ENCODE measurements at regions not wholly inside any gene's neighbourhood (a gene's known extent, or its start where the extent isn't known, plus 50 kb on each side); places are given as distances from the start of the nearest gene placed in this dataset.

DNA sequence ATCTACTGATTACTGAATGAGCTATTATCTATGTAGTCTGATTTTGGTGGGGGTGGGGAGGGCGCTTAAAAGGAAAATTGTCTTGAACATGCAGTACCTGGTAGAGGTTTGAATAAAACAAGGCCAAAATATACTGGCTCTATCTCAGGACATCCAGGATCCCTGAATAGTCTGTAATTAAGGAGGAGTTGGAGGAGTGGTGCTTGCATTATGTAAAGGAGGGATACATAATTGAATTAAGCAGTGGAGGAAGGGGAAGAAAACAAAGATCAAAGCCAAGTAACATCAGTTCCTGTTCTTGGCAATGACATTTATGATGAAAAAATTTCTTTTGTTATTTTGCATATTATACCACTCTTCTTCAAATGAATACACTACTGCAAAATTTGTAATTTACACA lies 539.4 kb upstream of the ZEB2 start:
- no peak for DNase-seq (ENCODE audit: extremely low read depth, low read depth, low spot score)

DNA sequence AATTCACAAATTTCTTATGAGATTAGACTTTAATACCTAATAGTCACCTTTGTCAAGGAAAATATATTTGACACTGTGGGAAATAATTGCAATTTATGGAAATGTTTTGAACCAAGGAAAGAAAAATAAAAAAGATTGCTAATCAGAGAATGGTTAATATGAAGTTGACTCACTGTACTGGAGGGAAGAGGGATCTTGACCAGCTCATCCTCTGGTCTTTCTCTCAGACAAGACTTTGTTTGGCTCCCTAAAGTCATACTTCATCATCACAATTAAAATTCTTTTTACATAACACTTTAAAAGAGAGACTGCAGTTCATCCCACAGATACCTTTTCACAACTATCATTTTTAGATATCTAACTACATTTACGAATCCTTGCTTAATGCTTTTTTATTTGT lies 538.5 kb upstream of the ZEB2 start:
- DNase-seq (ENCODE audit: extremely low read depth, low read depth, low spot score), result no peak

DNA sequence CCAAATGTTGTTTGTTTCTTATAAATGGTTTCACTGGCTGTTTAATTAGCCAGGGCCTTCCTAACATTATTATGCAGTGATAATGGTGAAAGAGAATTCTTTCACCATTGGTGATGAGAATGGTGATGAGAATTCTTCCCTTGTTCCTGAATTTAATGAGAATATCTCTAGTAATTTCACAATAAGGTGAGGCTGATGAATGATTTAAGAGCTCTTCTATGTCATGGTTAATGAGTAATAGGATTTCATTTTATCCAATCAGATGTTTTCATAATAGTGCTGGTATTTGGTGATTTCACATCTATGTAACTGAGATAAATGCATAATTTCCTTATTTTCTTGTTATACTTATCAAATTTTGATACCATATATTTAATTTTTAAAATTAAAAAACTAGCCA lies 535.7 kb upstream of the ZEB2 start:
- DNase-seq (ENCODE audit: extremely low read depth, low read depth, low spot score), result no peak

DNA sequence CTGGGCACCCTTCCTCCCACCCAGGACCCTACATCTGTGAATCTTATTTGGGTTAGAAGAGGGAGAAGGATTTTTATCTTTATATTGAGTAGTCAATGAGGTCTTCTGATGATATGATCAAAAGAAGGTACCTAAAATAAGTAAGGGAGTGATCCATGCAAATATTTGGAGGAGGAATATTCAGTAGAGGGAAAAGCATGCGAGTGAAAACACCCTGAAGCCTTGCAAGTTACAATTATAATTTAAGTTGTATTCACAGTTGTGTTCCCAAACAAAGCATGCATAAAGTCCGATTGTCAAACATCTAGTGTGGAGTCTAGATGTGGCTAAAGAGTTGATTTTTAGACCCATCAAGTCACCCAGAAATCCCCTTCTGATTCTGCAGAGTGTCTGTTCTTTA lies 530.2 kb upstream of the ZEB2 start:
- no peak for DNase-seq (ENCODE audit: extremely low read depth, low read depth, low spot score)

GRCh38 chr2:145049475-145049874 lies 529.6 kb upstream of the ZEB2 start:
- no peak for DNase-seq (ENCODE audit: extremely low read depth, low read depth, low spot score)

- no peak for DNase-seq (ENCODE audit: extremely low read depth, low read depth, low spot score)
These were observed 527.6 kb upstream of the ZEB2 start for GRCh38 chr2:145047554-145047953.

DNA sequence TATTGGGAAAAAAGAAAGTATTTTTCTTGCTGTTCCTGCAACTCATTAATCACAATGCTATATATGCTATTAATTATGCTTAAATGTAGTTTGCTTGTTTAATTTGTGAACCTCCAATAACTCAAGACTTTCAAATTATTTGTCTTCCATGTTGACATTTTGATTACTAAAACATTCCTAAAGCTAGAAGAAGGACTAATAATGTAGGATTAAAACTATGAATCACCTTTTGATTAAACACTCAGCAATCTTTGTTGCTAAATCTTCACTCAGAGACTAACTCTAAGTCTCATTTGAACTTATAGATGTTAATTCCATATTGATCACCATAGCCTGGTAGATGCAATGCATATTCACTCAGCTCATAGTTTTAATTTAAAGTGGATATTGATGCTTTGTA lies 524.6 kb upstream of the ZEB2 start:
- DNase-seq (ENCODE audit: extremely low read depth, low read depth, low spot score), result no peak

- DNase-seq (ENCODE audit: extremely low read depth, low read depth, low spot score), result no peak
These were observed 523.5 kb upstream of the ZEB2 start for GRCh38 chr2:145043399-145043834.

DNA sequence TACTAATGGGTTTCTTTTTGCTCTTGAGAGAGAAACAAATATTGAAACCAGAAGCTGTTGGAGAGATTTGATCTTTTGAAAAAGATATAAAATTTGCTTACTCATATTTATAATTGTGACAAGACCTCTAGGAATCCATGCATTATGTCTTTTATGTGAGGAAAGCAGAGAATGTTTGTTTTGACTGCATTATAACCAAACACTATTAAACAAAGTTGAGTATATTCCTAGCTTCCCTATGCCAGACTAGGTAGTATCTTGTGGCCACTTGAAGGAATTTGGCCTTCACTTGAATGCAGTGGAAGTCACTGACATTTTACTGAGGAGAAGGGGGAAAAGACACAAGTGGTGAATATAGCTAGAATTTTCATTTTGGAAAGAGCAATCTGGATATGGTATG lies 521.8 kb upstream of the ZEB2 start:
- no peak for DNase-seq (ENCODE audit: extremely low read depth, low read depth, low spot score)

- DNase-seq (ENCODE audit: extremely low read depth, low read depth, low spot score), result no peak
These were observed 520.5 kb upstream of the ZEB2 start for GRCh38 chr2:145040433-145040832.

DNA sequence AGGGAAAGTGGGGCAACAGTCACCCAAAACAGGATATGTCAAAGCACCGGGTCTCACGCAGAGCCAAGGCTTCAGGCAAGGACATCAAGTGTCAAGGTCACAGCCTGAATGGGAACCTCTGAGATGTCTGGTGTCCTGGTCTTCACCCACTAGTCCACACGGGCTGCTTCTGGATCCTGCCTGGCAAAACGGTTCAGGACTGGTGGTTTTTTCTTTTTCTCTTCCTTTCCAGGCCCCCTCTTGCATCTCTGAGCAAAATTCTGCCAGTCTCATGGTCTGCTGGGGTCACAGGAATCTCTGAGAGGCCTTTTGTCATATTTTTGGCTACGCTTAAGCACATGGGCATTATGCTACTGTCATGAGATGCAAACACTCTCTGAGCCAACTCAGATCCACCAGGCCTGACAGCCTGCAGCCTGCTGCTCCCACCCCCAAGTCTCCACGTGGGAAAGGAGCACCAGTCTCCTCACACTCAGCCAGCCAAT lies 518.2 kb upstream of the ZEB2 start:
- DNase-seq (ENCODE audit: extremely low read depth, low read depth, low spot score), result no peak

DNA sequence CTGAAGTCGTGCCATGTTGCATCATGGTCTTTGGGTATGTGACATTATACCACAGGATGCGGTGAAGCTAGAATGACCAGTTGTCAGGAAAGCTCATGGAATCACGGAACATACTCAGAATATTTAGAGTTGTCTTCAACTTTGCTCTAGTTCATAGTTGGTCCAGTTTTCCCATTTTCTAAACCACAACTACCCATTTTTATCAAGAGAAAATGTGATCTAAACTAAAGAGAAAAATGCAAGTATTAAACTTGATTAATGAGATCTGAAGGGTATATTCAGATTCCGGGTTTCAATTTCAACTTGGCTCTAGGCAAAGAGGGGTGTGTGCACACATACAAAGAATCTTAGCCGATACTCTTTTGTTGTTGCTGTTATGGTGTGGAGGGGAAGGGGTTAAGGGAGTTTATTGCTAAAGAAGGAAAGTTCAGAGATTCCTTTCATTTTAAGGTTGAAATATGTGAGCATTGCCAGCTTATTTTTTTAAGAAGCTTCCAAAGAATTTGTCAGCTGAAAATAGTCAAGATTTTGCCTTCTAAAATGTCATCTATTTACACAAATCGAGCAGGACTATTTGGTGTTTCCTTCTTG lies 516.6 kb upstream of the ZEB2 start:
- no peak for DNase-seq (ENCODE audit: extremely low read depth, low read depth, low spot score)

DNA sequence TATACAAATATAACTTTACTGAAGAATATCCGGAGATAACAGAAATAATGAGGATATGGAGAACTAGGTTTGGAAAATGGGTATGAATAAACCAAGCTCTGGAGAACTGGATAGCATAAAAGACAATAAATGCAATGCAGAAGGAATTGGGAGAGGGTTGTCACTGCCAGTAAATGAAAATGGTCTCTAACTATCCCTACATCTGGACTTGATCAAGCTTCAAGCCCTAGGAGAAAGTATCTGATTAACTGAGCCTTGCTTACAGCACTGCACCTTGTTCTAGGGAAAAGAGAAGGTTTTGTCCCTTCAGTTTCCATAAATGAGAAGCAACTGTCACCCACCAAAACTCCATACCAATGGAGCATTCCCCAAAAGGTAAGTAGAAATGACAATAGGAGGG lies 514.6 kb upstream of the ZEB2 start:
- no peak for DNase-seq (ENCODE audit: extremely low read depth, low read depth, low spot score)

DNA sequence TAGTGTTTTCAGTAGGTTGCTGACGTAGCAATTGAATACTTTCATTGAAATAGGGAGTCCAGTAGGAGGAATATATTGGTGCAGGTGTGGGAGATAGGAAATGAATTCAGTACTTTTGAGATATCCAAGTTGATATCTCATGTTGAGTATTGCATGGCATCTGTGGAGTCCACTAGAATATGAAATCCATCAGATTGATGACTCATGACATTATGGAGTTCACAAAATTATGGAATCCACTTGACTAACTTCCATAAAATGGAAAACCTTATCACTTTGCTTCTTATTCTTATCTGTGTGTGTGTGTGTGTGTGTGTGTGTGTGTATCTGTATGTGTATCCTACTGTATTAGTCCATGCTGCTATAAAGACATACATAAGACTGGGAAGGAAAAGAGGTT lies 513.5 kb upstream of the ZEB2 start:
- DNase-seq (ENCODE audit: extremely low read depth, low read depth, low spot score), result no peak

GRCh38 chr2:145032791-145033190 lies 512.9 kb upstream of the ZEB2 start:
- no peak for DNase-seq (ENCODE audit: extremely low read depth, low read depth, low spot score)

DNA sequence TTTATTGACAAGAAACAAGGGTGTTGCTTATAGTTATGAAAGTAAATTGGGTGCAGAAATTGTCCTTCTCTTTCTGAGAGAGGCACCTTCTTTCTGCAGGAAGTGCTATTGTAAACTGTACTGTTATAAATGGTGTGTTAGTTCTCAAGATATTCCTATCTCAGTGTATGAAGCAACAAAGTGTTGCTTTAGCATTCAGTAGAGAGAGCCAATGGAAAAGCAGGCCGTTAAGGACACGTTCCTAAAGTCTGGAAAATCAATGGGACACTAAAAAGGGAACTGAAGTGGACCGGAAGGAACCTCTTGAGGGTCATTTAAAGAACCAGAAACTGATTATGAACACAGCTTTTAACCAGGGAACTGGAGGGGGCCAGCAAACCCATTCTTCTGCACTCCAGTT lies 510.0 kb upstream of the ZEB2 start:
- no peak for DNase-seq (ENCODE audit: extremely low read depth, low read depth, low spot score)

GRCh38 chr2:145029081-145029480 lies 509.2 kb upstream of the ZEB2 start:
- no peak for DNase-seq (ENCODE audit: extremely low read depth, low read depth, low spot score)

DNA sequence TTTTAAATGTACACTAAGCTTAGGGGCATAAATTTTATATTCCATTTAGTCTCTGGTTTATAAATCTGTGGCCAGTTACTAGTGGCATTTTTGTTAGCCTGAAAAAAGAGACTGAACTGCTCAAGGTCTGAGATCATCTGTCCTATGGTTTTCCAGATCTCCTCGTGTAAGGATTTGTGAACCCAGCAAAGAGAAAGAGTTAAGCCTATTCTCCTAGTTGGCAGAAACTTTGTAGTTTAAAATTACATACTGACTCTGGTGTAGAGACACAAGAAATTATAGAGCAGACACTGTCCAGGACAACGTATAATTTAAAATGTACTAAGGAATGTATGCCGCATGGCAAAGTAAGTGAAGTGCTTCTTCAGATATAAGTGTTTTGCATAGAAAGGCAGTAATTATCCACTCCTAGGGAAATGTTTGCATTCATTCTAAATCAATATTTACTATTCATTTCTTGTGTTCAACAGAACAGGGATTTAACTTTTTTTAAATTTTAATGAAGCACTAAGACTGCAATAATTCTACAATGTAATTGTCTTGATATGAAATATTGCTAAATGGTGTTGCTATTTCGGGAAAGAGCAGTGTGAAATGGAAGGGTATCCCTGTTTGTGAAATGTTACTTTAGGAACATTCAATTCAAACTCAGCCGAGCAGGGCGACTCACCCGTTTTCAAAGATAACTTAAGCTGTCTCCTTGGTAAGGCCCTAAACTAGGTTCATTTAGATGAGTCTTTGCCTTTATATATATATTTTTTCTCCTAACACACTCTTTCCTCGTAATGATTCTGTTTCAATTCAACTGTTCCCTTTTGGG lies 508.4 kb upstream of the ZEB2 start:
- no peak for DNase-seq (ENCODE audit: extremely low read depth, low read depth, low spot score)

GRCh38 chr2:145026456-145027455 lies 506.8 kb upstream of the ZEB2 start:
- no peak for DNase-seq (ENCODE audit: extremely low read depth, low read depth, low spot score)

GRCh38 chr2:145025382-145025781 lies 505.5 kb upstream of the ZEB2 start:
- DNase-seq (ENCODE audit: extremely low read depth, low read depth, low spot score), result no peak

DNA sequence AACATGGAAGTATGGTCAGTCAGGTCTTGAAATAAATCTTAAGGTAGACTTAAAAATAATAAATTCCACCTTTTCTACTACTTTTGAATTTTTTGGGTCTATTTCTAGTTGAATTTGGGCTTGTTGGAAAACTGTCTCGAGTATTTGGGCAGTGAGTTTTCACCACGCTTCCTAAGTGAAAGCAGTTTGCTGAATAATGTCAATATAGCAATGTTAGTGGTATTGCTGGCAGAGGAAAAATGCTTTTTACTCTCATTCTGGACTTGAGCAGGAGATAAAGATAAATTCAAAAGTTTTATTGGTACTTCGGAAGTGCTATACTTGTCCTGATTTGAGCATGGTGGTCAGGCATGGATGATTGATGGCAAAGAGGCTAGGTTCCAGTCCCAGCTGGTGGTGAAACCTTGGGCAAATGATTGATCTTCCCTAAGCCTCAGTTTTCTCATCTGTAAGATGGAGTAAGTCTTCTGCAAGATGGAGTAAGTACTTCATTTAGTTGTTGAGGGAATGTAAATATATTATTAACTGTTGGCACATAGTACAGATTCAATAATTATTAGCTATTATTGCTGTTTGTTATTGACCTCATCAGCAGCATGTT lies 503.5 kb upstream of the ZEB2 start:
- DNase-seq (ENCODE audit: extremely low read depth, low read depth, low spot score), result no peak

All from glomerular endothelial cell (primary cell).